ENCODE measurements at regions not wholly inside any gene's neighbourhood (a gene's known extent, or its start where the extent isn't known, plus 50 kb on each side); places are given as distances from the start of the nearest gene placed in this dataset.

DNA sequence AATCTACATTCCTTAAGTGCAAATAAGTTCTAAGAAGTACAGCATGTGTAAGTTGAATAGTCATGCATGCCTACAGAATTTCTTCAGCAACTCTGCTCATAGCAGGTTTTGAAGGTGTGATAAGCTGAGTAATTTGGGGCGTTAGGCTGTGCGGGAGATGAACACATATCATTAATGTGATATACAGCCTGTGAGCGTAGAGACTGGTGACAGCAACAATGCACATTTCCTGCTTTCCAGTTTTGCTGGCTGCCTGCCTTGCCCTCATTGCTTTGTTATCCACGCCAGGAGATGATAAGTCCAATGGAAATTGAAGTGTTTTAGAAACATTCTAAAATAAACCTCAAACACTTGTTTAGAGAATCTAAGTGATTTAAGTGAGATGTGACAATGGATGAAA is 1709.4 kb downstream of the ARAP2 start:
- Histone ChIP-seq H3K4me3 (ENCODE audit: low read length) (no peak overlapping the region), H3K36me3 (ENCODE audit: insufficient read depth, low read length) (no peaks in the 10 kb centered on the region), H3K4me1 (ENCODE audit: control insufficient read depth, insufficient read depth, low read length) (no peaks in the 10 kb centered on the region), H3K9ac (ENCODE audit: low read depth, low read length) (no peak overlapping the region), H3K27me3 (ENCODE audit: control insufficient read depth, insufficient read depth, low read length) (no peaks in the 10 kb centered on the region), H3K9me3 (replicated peaks; ENCODE audit: low read length) (no peaks in the 10 kb centered on the region), H3K4me2 (ENCODE audit: low read length) (no peak overlapping the region)

DNA sequence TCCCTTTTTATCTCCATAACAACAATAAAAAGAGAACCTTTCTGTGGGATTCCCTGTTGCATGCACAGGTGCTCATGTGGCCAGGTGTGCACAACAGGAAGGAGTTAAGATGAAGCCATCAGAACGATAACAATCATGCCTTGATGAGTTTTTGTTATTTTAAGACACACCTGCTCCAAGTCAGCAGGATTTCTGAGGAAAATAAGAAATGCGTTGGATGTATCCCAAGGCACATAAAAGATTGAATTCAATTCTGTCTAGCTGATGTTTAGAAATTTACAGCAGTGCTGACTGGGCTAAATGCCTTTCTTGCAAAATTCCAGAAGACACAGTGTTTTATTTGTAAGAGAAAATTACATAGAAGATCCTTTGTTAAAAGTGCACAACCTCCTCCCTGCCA is 1678.2 kb downstream of the ARAP2 start:
- H3K9ac ChIP-seq (ENCODE audit: low read depth, low read length), result no peak overlapping the region
- H3K4me3 ChIP-seq (ENCODE audit: low read length), result no peak overlapping the region
- H3K36me3 ChIP-seq (ENCODE audit: insufficient read depth, low read length), result no peaks in the 10 kb centered on the region
- H3K27me3 ChIP-seq (ENCODE audit: control insufficient read depth, insufficient read depth, low read length), result no peaks in the 10 kb centered on the region
- H3K4me2 ChIP-seq (ENCODE audit: low read length), result no peak overlapping the region
- no peaks in the 10 kb centered on the region for H3K4me1 ChIP-seq (ENCODE audit: control insufficient read depth, insufficient read depth, low read length)
- H3K9me3 ChIP-seq (replicated peaks; ENCODE audit: low read length), result no peaks in the 10 kb centered on the region

DNA sequence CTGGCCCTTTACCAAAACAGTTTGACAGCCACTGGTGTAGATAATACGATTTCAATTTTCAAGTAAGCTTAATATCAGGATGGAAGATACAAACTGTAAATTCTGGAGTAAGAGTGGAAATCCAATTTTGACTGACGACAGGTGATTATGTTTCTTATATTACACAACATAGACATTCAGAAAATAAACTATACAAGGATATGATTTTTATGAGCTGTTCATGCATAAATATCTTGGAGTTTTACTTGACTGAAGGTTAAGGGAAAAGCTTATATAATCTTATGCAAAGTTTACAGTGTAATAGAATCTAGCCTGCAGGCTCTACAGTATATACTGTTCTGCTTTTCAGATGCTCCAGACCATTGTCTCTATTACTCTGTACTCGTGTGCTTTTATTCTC is 1672.3 kb downstream of the ARAP2 start:
- Histone ChIP-seq H3K36me3 (ENCODE audit: insufficient read depth, low read length) (no peaks in the 10 kb centered on the region), H3K9me3 (replicated peaks; ENCODE audit: low read length) (no peaks in the 10 kb centered on the region), H3K4me3 (ENCODE audit: low read length) (no peak overlapping the region), H3K9ac (ENCODE audit: low read depth, low read length) (no peak overlapping the region), H3K27me3 (ENCODE audit: control insufficient read depth, insufficient read depth, low read length) (no peaks in the 10 kb centered on the region), H3K4me2 (ENCODE audit: low read length) (no peak overlapping the region), H3K4me1 (ENCODE audit: control insufficient read depth, insufficient read depth, low read length) (no peaks in the 10 kb centered on the region)

DNA sequence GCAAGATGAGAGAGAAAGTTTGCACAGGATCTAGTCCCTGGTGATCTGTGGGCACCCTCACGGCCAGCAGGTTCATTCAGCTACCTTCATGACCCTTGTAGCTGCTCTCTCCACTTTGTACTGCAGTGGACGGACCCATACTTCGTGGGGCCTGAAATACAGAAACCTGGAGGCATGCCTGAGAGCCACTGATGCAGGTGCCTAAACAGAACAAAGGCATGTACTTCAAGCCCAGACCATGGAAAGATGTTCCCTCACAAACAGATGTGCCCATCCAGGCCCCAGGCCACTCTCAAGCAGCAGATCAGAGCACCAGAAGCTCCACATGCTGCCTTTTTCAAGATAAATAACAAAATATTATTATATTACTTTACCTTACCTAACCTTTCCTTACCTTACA is 1629.0 kb downstream of the ARAP2 start:
- H3K4me1 ChIP-seq (ENCODE audit: control insufficient read depth, insufficient read depth, low read length), result no peaks in the 10 kb centered on the region
- H3K4me3 ChIP-seq (ENCODE audit: low read length), result no peak overlapping the region
- H3K9me3 ChIP-seq (replicated peaks; ENCODE audit: low read length), result no peaks in the 10 kb centered on the region
- H3K36me3 ChIP-seq (ENCODE audit: insufficient read depth, low read length), result no peaks in the 10 kb centered on the region
- H3K9ac ChIP-seq (ENCODE audit: low read depth, low read length), result no peak overlapping the region
- H3K27me3 ChIP-seq (ENCODE audit: control insufficient read depth, insufficient read depth, low read length), result no peaks in the 10 kb centered on the region
- no peak overlapping the region for H3K4me2 ChIP-seq (ENCODE audit: low read length)

DNA sequence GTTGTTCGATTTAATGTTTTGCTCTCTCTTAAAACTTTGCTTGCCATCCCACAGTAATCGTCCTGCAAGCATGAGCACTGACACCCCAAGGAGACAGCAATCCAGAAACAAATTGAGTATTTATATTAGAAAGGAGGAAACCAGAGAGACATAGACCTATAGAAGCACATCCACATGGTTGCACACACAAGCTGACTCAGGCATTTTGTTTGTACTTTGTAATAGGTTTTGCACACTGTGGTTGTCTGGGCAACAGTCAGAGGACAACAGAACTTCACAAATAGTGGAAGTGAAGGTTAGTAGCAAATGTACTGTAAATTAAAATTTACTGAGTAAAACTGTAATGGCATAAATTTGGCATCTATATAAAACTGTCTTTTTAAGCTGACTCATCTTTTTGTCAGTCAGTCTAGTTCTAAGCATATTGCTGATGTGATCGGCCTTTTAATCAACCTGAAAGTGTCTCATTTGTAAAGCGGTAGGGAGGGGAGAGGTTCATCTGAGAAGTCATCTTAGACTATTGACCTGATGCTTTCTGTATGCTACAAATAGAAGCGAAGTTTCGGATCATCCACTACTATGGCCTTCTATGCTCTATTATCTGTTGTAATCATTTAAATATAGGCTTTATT is 1624.7 kb downstream of the ARAP2 start:
- H3K4me2 ChIP-seq (ENCODE audit: low read length), result no peak overlapping the region
- H3K27me3 ChIP-seq (ENCODE audit: control insufficient read depth, insufficient read depth, low read length), result no peaks in the 10 kb centered on the region
- no peaks in the 10 kb centered on the region for H3K4me1 ChIP-seq (ENCODE audit: control insufficient read depth, insufficient read depth, low read length)
- H3K9ac ChIP-seq (ENCODE audit: low read depth, low read length), result no peak overlapping the region
- no peaks in the 10 kb centered on the region for H3K9me3 ChIP-seq (replicated peaks; ENCODE audit: low read length)
- no peaks in the 10 kb centered on the region for H3K36me3 ChIP-seq (ENCODE audit: insufficient read depth, low read length)
- no peak overlapping the region for H3K4me3 ChIP-seq (ENCODE audit: low read length)

DNA sequence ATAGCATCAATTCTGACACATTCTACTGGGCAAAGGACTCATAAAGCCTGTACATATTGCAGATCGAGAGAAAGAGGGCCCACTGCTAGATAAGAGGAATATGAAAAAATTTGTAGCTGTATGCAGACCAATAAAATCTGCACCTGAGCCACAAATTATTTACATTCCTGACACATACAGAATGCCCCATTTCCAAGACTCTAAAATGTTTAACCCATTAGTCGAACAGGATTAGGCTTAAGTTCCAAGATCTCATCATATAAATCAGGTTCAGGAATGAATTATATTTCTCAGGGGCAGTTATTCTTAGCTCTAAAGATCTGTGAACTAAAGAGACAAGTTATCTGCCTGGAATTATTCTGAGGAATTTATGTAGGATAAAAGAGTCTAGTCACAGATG is 1615.8 kb downstream of the ARAP2 start:
- H3K36me3 ChIP-seq (ENCODE audit: insufficient read depth, low read length), result no peaks in the 10 kb centered on the region
- H3K9me3 ChIP-seq (replicated peaks; ENCODE audit: low read length), result peaks cover 7% of the 10 kb centered on the region

DNA sequence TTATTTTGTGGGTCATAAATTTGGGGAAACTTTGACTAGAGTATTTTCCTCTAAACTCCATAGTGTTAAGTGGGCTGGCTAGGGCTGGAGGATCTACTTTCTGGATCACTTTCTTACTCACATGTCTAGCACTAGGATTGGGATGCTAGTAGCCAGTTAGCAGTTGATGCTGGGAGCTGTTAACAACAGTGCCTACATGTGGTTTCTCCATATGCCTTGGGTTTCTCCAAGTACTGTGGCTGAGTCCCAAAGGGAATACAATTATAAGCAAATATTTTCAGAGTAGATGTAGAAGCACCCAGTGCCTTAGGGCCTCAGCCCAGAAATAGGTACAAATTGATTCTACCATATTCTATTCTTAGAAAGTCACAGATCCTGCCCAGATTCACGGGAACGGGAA is 1614.9 kb downstream of the ARAP2 start:
- Histone ChIP-seq H3K9me3 (replicated peaks; ENCODE audit: low read length) (peaks cover 7% of the 10 kb centered on the region), H3K36me3 (ENCODE audit: insufficient read depth, low read length) (no peaks in the 10 kb centered on the region), H3K4me3 (ENCODE audit: low read length) (no peak overlapping the region), H3K27me3 (ENCODE audit: control insufficient read depth, insufficient read depth, low read length) (no peaks in the 10 kb centered on the region), H3K4me1 (ENCODE audit: control insufficient read depth, insufficient read depth, low read length) (no peaks in the 10 kb centered on the region), H3K4me2 (ENCODE audit: low read length) (no peak overlapping the region), H3K9ac (ENCODE audit: low read depth, low read length) (no peak overlapping the region)

More for the DNA sequence above, 1615.8 kb downstream of the ARAP2 start:
- no peaks in the 10 kb centered on the region for H3K27me3 ChIP-seq (ENCODE audit: control insufficient read depth, insufficient read depth, low read length)
- no peak overlapping the region for H3K4me2 ChIP-seq (ENCODE audit: low read length)
- H3K9ac ChIP-seq (ENCODE audit: low read depth, low read length), result no peak overlapping the region
- no peaks in the 10 kb centered on the region for H3K4me1 ChIP-seq (ENCODE audit: control insufficient read depth, insufficient read depth, low read length)
- H3K4me3 ChIP-seq (ENCODE audit: low read length), result no peak overlapping the region

DNA sequence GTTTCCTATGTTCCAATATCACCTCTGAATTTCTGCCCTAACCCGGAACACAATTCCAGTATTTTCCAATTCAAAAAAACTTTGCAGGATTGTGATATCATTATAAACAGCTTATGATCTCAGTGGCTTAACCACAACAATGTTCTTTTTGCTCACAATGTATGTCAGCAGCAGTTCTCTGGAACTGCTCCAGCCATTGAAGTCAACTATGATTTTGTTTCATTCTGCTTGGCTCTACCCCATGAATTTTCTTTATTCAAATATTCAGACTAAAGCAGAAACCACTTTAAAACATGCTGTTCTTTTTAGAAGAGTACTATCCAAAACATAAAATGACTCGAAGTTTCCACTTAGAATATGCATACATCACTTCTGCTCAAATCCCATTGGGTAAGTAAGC is 1611.1 kb downstream of the ARAP2 start:
- no peak overlapping the region for H3K4me3 ChIP-seq (ENCODE audit: low read length)
- no peaks in the 10 kb centered on the region for H3K36me3 ChIP-seq (ENCODE audit: insufficient read depth, low read length)

DNA sequence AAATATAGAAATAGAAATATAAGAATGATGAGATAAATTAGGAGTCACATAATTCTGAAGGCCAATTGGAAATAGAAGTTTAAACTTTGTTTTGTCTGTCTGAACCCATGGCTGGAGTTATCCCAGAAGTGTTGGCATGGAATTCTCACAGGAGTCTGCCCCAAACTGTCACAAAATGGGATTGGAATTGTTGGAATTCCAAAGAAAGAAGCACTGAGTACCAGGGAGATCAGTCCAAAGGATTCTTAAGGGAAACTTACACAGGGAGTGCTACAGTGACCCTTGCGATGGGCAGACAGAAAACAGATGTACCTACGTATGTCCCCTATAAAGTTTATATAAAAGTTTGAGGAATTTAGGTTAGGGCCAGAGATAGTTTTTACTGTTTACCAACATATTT is 1607.7 kb downstream of the ARAP2 start:
- H3K36me3 ChIP-seq (ENCODE audit: insufficient read depth, low read length), result no peaks in the 10 kb centered on the region
- H3K9me3 ChIP-seq (replicated peaks; ENCODE audit: low read length), result no peaks in the 10 kb centered on the region
- no peak overlapping the region for H3K4me2 ChIP-seq (ENCODE audit: low read length)
- H3K27me3 ChIP-seq (ENCODE audit: control insufficient read depth, insufficient read depth, low read length), result no peaks in the 10 kb centered on the region
- no peaks in the 10 kb centered on the region for H3K4me1 ChIP-seq (ENCODE audit: control insufficient read depth, insufficient read depth, low read length)
- H3K9ac ChIP-seq (ENCODE audit: low read depth, low read length), result no peak overlapping the region
- H3K4me3 ChIP-seq (ENCODE audit: low read length), result no peak overlapping the region

More for the DNA sequence above, 1611.1 kb downstream of the ARAP2 start:
- H3K27me3 ChIP-seq (ENCODE audit: control insufficient read depth, insufficient read depth, low read length), result no peaks in the 10 kb centered on the region
- H3K4me2 ChIP-seq (ENCODE audit: low read length), result no peak overlapping the region
- H3K9ac ChIP-seq (ENCODE audit: low read depth, low read length), result no peak overlapping the region
- H3K9me3 ChIP-seq (replicated peaks; ENCODE audit: low read length), result peaks cover 7% of the 10 kb centered on the region
- no peaks in the 10 kb centered on the region for H3K4me1 ChIP-seq (ENCODE audit: control insufficient read depth, insufficient read depth, low read length)

DNA sequence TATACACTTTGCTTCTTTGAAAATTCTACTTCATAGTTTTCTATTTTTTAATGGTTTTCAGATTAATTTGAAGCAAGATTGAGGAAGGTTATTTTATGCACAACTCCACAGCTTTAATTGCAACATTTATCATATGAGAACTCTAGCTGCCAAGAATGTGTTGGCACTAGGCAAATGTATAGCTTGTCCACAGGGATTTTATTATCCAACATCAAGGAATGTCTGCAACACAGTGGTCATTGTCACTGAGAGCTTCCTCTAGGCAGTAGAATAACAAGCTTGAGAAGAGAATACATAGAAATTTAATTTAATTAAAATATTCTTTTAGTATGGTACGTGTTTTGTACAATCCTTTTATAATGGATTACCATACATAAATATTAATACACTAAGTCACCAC is 1600.8 kb downstream of the ARAP2 start:
- H3K36me3 ChIP-seq (ENCODE audit: insufficient read depth, low read length), result no peaks in the 10 kb centered on the region
- no peak overlapping the region for H3K4me2 ChIP-seq (ENCODE audit: low read length)
- no peak overlapping the region for H3K4me3 ChIP-seq (ENCODE audit: low read length)
- H3K27me3 ChIP-seq (ENCODE audit: control insufficient read depth, insufficient read depth, low read length), result no peaks in the 10 kb centered on the region
- H3K9me3 ChIP-seq (replicated peaks; ENCODE audit: low read length), result no peaks in the 10 kb centered on the region
- no peaks in the 10 kb centered on the region for H3K4me1 ChIP-seq (ENCODE audit: control insufficient read depth, insufficient read depth, low read length)
- H3K9ac ChIP-seq (ENCODE audit: low read depth, low read length), result no peak overlapping the region

DNA sequence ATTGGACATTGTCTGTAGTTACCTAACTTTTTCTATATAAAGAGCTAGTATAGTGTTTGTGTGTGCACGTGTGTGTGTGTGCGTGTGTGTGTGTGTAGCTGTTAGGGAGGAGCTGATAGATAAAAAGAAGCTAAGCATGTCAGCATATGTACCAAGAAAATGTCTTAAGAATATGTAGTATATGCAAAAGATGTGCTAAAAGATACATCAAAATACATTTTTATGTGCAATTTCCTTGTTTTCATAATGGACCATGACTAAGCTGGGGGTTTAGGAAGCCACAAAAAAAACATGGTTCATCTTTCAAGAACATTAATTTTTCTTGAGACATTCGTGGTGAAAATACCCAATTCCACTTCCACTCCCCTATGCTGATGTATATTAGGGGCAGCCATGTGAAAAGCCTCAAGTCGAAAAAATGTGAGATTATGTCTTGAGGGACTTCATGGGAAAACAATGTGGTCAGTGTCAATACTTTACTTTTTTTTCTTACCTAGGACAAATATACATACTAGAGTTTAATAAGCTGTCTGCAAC is 1599.7 kb downstream of the ARAP2 start:
- Histone ChIP-seq H3K9ac (ENCODE audit: low read depth, low read length) (no peak overlapping the region), H3K27me3 (ENCODE audit: control insufficient read depth, insufficient read depth, low read length) (no peaks in the 10 kb centered on the region), H3K4me3 (ENCODE audit: low read length) (no peak overlapping the region), H3K4me2 (ENCODE audit: low read length) (no peak overlapping the region), H3K36me3 (ENCODE audit: insufficient read depth, low read length) (no peaks in the 10 kb centered on the region), H3K4me1 (ENCODE audit: control insufficient read depth, insufficient read depth, low read length) (no peaks in the 10 kb centered on the region), H3K9me3 (replicated peaks; ENCODE audit: low read length) (no peaks in the 10 kb centered on the region)

DNA sequence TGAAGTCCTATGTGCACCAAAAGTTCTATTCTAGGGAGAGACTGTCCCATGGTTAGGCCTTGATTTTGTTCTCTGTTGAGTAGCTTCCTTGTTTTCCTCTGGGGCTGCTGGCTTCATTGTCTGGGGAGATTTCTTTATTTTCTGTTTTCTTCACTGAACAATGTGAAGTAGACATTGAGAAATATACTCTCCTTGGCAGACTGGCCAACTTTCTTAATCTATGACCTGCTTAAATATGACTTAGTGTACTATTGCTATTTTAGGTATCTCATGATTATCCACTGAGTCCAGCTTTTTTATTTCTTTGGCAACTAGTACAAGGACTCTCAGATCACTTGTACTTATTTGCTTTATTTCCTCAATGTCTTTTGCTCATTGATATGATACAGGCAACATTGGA is 1594.6 kb downstream of the ARAP2 start:
- H3K36me3 ChIP-seq (ENCODE audit: insufficient read depth, low read length), result no peaks in the 10 kb centered on the region
- H3K4me3 ChIP-seq (ENCODE audit: low read length), result no peak overlapping the region
- no peak overlapping the region for H3K9ac ChIP-seq (ENCODE audit: low read depth, low read length)
- no peak overlapping the region for H3K4me2 ChIP-seq (ENCODE audit: low read length)
- H3K9me3 ChIP-seq (replicated peaks; ENCODE audit: low read length), result no peaks in the 10 kb centered on the region
- no peaks in the 10 kb centered on the region for H3K4me1 ChIP-seq (ENCODE audit: control insufficient read depth, insufficient read depth, low read length)
- no peaks in the 10 kb centered on the region for H3K27me3 ChIP-seq (ENCODE audit: control insufficient read depth, insufficient read depth, low read length)
